BE2C (cell line): ENCODE measurements at regions not wholly inside any gene's neighbourhood (a gene's known extent, or its start where the extent isn't known, plus 50 kb on each side); places are given as distances from the start of the nearest gene placed in this dataset.

ENCODE experiments used
- DNase-seq: peaks from one replicate; pipeline ENCODE4 v3.0.0-alpha.2; 2020
- H3K27me3 ChIP-seq: fragments of 250-450 bp; sonication (Bioruptor Pico); 2 replicates; pipeline ENCODE4 v1.5.1; 2020; ENCODE audit warnings: mild to moderate bottlenecking
- H3K36me3 ChIP-seq: fragments of 250-450 bp; sonication (Bioruptor Pico); 2 replicates; pipeline ENCODE4 v1.5.1; 2020; ENCODE audit warnings: mild to moderate bottlenecking
- H3K4me1 ChIP-seq: fragments of 250-450 bp; sonication (Bioruptor Pico); 2 replicates; pipeline ENCODE4 v1.5.1; 2020
- H3K4me3 ChIP-seq: 2 replicates; pipeline ENCODE4 v1.5.1; 2011; ENCODE audit warnings: low read depth, low read length
- H3K9me3 ChIP-seq: fragments of 250-450 bp; sonication (Bioruptor Pico); 2 replicates; pipeline ENCODE4 v1.5.1; 2020
- CTCF ChIP-seq: IDR thresholded peaks from 2 replicates; pipeline ENCODE4 v1.5.1; 2012; ENCODE audit warnings: mild to moderate bottlenecking, low read depth, low read length

GRCh38 chr11:119933584-119933983 is 204.3 kb downstream of the TRIM29 start:
- Histone ChIP-seq H3K4me1 (peaks cover 7% of the 10 kb centered on the region), H3K9me3 (no peaks in the 10 kb centered on the region), H3K27me3 (no peaks in the 10 kb centered on the region)

GRCh38 chr11:119932828-119933562 is 204.0 kb upstream of the NECTIN1 start:
- peaks cover 13% of the 10 kb centered on the region for H3K4me1 ChIP-seq
- H3K9me3 ChIP-seq: no peaks in the 10 kb centered on the region
- DNase-seq: no peak
- no peak for TF ChIP-seq CTCF
- H3K36me3 ChIP-seq: no peaks in the 10 kb centered on the region
- H3K27me3 ChIP-seq: no peaks in the 10 kb centered on the region
- no peak overlapping the region for H3K4me3 ChIP-seq

More at GRCh38 chr11:119933584-119933983, 204.3 kb downstream of the TRIM29 start:
- DNase-seq: no peak
- TF ChIP-seq CTCF: no peak
- H3K4me3 ChIP-seq: no peak overlapping the region
- H3K36me3 ChIP-seq: no peaks in the 10 kb centered on the region

- Histone ChIP-seq H3K4me1 (peaks cover 12% of the 10 kb centered on the region), H3K36me3 (no peaks in the 10 kb centered on the region), H3K4me3 (no peak overlapping the region), H3K9me3 (no peaks in the 10 kb centered on the region), H3K27me3 (no peaks in the 10 kb centered on the region)
- TF ChIP-seq CTCF: no peak
- DNase-seq: peak; percentile 58
Observed at GRCh38 chr11:119928047-119928446, 199.0 kb upstream of the NECTIN1 start.

- no peak for DNase-seq
- H3K27me3 ChIP-seq: no peaks in the 10 kb centered on the region
- no peaks in the 10 kb centered on the region for H3K36me3 ChIP-seq
- H3K4me1 ChIP-seq: peaks cover 12% of the 10 kb centered on the region
- no peak overlapping the region for H3K4me3 ChIP-seq
- no peak for TF ChIP-seq CTCF
- H3K9me3 ChIP-seq: no peaks in the 10 kb centered on the region
Observed at GRCh38 chr11:119924017-119924416, 195.0 kb upstream of the NECTIN1 start.

GRCh38 chr11:119921571-119921970 is 192.6 kb upstream of the NECTIN1 start:
- H3K9me3 ChIP-seq: no peaks in the 10 kb centered on the region
- TF ChIP-seq CTCF: no peak
- DNase-seq: no peak
- no peak overlapping the region for H3K4me3 ChIP-seq
- no peaks in the 10 kb centered on the region for H3K27me3 ChIP-seq
- H3K4me1 ChIP-seq: no peaks in the 10 kb centered on the region
- no peaks in the 10 kb centered on the region for H3K36me3 ChIP-seq

GRCh38 chr11:119920666-119921387 is 191.8 kb upstream of the NECTIN1 start:
- no peaks in the 10 kb centered on the region for H3K9me3 ChIP-seq

More at GRCh38 chr11:119920666-119921387, 191.8 kb upstream of the NECTIN1 start:
- H3K4me1 ChIP-seq: no peaks in the 10 kb centered on the region
- no peak for TF ChIP-seq CTCF
- H3K4me3 ChIP-seq: no peak overlapping the region
- H3K27me3 ChIP-seq: no peaks in the 10 kb centered on the region
- no peaks in the 10 kb centered on the region for H3K36me3 ChIP-seq
- no peak for DNase-seq
